NCI-H2029 treated with DMSO at 0.1 percent for 48 hours (cell line): ENCODE measurements at regions not wholly inside any gene's neighbourhood (a gene's known extent, or its start where the extent isn't known, plus 50 kb on each side); places are given as distances from the start of the nearest gene placed in this dataset.

ENCODE experiments used
- DNase-seq: peaks from one replicate; lab custom pipeline; 2025; lab: John Stamatoyannopoulos, UW

DNA sequence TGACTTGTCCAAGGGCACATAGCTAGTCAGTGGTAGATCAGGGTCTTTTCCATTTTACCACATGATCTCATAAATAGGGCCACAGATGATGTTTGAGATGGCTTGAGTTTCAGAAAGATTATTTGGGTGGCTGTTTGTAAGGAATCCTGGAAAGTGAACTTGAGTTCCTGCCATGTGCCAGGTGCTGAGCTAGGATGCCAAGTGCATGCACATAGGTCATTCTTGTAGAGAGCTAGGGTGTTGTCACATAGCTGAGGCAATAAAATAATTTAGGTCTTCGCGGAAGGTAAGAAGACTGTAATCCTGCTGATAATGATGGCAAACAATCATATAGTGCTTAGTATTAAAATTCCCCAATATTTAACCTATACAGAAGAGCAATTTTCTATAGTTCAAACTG lies 1162.6 kb upstream of the TENM4 start:
- no peak for DNase-seq

DNA sequence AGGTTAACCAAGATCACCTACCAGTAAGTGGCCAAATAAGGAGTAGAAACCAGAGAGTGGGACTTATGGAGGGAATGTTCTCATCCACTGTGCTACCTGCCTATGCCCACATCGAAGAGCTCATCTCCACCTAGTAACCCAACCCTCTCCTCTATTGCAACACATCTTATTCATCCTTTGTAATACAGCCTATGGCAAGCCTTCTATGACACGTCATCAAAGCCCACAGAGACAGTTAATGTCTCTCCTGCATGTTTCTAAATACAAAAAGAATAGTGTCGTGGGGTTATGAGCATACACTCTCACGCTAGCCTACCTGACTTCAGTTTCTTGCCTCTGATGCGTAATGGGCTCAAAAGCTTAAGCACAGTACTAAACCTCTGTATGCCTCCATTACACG lies 1158.1 kb upstream of the TENM4 start:
- no peak for DNase-seq

DNA sequence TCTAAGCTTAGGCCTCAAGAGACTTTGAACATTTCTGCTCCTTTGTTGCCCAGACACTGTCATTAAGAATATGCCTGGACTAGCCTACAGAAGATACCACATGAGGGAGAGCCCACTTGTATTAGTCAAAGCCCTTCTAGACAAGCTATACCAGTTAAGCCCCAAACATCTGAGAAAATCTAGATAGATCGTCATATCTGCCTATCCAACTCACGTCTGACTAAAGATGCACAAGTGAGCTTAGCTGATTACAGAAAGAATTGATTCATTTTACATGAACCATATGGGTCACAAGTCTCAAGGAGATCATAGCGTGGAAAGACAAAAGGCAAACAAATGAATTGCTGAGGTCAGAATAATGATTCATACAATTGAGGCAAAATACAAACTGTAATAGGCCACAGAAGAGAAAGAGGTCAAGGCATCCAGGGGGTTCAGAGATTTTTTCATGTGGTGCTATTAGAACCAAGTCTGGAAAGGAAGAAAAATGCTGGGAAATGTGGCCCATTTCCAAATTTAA lies 1155.5 kb upstream of the TENM4 start:
- no peak for DNase-seq

DNA sequence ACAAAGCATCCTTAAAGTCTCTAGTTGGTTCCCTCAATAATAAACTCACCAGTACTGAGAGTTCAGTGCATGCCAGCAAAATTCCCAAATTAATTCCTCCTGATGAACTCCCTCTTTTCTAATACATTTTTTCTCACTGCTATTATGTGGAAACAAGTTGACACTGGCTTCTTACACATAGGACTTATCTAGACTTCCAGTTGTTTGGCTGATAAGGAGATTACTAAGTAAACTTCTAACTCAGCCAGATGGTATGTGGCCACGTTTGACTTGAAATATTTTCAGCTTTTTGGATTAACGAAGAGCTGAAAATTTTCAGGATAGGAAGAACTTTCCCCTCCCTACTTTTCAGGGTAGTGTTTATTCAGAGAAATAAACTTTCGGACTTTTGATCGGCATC lies 1154.2 kb upstream of the TENM4 start:
- no peak for DNase-seq

DNA sequence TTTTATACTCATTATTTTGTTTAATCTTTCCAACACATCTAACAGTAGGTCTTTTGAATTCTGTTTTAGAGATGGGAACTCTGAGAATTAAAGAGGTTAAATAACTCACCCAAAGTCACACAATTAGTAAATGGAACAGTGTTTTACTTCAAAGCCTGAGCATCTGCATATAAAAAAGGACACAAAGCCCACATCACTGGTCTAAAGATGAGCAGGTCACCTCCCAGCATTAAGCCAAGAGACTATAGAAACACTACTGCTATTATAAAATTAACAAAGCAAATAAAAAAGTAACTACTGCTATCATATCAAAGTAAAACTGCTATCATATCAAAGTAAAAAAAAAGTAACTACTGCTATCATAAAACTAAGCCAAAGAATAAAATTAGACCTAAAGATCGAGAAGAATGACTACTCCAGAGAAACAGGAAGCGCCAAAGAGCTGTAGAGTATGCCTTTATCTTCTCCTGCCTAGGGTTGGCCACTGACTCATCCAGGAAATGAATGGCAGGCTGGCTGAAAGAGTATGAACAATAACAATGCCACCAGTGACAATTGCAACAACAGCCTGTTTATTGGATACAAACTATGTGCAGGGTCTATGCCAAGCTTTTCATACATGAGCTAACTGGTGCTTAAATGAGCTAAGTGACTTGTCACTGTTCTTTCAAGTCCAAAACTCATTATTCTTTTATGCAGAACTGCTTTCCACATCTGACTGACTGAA lies 1153.0 kb upstream of the TENM4 start:
- no peak for DNase-seq

DNA sequence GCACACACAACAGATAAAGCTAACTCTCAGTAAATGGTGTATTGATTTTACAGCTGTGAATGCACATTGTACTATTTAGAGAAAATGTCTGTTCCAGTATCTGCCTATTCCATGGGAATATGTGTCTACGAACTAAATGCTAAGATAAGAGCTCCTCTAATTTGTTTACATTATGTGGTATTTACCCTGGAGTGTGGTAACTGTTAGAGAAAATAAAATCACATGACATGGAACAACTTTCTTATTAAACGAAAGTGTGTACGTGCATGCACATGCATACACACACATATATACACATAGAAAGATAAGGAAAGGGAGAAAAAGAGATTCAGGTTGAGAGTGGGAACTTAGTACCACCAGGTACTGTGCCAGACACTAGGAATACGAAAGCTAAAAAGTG lies 1151.7 kb upstream of the TENM4 start:
- DNase-seq, result no peak

DNA sequence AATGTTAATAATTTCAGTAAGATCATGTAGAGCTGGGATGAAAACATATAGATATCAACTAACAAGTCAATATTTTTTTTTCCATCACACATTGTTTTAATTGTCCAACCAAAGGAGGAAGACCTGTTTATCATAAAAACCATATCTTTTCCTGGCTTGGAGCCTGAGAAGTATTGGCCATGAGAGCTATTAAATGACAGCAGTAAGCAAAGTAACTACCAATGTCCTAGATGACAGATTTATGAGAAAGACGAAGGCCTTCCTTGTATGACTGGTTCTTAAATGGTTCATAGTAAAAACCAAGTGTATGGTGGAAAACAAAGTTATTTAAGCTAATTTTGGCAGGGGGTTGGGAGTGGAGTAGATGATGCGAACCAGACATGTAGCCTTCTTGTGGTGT lies 1147.1 kb upstream of the TENM4 start:
- no peak for DNase-seq

DNA sequence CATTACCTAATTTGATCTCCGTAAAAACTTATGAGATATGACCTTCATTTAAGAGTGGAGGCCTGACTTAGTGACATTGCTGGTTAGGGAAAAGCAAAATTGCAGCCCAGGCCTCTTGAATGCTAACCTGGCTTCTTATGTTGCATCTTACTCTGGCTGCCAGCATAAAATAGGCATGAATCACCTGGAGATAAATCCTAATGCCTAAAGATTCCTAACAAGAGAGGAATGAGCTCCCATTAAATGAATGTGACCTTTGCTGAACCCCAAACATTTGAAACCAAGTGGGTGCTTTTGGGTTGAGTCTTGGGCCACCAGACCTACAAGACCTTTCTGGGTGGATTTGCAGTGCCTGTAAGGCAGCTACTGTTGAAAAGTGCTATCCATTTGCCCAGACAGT lies 1145.6 kb upstream of the TENM4 start:
- no peak for DNase-seq

DNA sequence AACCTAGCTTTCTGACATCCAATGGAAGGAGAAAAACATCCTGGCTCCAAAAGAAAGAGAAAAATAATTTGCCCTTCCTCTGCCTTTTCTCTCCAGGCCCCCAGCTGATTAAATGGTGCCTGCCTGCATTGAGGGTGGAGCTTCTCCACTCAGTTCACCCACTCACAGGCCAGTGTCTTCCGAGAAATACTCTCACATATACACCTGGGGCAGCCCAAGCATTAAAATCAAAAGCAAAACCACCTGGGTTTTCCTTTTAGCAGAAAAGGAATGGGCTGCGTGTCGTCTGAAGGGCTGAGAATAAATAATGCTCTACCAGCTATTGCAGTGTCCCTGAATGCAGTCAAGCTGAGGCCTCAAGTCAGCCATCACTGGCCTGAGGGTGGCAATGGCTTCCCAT lies 1143.8 kb upstream of the TENM4 start:
- DNase-seq, result no peak

DNA sequence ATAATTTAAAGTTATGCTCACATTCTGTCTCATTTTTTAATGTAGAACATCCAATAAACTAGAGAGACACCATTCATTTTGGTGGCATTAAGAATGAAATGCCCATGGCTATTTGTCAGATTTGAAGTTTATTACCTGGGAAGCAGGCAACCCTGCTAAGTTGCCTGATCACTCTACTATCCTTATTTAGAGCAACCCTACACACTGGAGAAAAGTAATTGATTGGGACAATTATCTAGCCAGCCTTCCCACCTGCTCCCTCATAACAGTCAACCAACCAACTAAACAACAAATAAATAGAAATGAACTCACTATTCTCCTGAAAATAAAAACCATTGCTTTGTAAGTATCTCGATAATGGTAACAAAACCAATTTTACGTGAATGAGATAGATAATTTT lies 1129.0 kb upstream of the TENM4 start:
- no peak for DNase-seq

DNA sequence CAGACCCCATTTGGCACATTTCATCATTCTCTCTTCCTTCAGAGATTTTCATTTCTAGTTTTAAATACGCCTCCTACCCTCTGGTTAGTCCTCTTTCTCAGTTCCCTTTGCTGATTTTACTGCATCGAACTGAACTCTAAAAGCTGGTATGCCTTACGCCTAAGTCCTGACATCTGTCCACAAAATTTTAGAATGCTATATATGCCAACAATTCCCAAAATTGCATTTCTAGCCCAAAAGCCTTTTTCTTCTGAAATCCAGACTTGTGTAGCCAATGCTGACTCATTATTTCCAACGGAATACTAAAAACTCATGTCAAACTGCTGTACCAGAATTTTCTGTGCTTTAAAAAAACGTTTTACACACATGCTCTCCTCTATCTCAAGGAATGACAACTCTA lies 1124.4 kb upstream of the TENM4 start:
- DNase-seq, result no peak

DNA sequence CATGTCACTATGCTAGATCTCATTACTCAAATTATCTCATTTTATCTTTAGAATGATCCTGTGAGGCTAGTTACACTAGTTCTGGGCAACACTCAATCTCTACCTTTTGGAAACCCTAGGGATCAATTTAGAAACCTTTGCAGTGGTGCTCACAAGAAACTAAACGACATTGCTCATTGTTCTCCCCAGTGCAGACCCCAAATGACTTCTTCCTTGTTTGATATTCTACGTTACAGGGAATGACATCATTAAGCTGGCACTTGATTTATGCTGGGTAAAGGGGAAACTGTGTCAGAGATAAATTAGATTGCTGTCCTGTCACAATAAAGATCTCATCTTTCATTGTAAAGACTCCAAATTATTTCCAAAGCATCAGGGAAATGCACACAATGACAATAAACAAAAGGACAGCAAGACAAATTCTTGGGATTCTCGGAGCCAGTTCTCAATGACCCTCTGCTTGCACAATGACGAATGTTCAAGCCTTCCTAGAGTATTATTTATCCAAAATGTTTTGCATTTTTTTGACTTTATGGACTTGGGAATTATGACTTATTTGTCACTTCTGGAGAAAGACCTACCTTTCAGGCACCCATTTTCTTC lies 1121.8 kb upstream of the TENM4 start:
- DNase-seq, result no peak

DNA sequence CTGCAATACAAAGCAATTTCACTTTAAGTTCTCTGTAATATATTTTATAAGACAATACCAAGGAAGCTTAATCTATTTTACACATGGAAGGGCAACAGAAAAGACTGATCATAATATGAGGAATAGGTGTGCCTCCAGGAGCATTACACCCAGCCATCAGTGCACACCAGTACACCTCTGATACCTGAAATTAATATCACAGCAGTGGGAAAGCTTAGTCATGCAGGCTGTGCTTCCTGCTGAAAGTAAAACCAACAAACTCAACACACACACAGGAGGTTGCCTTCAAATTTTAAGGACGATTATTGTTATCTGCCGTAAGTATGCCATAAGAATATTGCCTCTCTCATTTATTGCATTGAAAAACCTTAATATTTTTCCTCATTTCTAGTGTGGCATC lies 1119.1 kb upstream of the TENM4 start:
- DNase-seq, result no peak

DNA sequence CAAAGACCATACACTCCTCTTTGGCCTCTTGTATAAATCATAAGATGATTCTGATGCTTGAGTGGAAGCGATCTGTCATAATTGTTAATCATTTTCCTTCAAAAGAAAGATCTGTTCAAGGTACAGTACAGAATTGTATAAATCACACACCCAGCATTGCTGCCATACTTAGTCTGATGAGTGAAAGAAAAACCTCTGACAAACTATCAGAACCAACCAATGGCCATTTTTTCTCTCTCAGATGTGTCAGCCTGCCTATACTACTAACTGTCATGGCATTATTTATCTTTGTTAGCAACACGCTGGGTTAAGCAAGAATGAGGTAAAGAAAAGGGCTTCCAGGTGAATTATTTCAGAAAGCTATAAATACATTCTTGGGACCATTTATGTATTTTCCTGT lies 1112.7 kb upstream of the TENM4 start:
- no peak for DNase-seq

DNA sequence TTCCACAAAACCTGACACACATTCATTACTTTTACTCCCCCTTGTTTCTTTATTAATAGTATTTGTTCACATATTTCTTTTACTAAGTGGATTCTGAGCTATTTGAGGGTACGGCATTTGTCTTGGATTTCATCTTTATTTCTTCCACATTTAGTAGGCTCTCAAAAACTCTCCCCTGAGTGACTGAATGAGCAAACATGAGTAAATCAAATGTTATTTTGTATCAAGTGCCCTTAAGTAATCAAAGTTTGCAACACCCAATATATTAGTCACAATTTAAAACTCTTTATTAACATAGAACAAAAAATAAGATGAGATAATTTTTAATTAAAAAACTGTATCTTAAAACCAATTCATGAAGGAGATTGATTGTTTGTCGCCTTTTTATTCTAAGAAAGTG lies 1101.9 kb upstream of the TENM4 start:
- no peak for DNase-seq

DNA sequence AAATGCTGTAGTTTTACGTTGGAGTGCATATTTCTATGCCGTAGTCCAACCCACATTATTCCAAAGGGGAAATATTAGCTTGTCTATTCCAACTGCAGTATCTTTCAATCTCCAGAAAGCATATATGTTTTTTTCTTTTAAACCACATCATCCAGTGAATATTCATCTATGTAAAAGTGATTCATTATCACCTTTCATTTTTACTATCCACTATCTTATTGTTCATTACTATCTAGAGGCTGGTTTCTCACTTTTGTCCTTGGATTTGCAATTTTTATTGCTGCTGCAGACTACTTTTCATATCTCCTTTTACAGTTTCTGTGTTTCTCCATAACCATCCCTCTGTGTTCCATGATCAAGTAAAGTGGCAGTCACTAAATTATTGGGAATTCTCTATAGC lies 1097.2 kb upstream of the TENM4 start:
- no peak for DNase-seq

DNA sequence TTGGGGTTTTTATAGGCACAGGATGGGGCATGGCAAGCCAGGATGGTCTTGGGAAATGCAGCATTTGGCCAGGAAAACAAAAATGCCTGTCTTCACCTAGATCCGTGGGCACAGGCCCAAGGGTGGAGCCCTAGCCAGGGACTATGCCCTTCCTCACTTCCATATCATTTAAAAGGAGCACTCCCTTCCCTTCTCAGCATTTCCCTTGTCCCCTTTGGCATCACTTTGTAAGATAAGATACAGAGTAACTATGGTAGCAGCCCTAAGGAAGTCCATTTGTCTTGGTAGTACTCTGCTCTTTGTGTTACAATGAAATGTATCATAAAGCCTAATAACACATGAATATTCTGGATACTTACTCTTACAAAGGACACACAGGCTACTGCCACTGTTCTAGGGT lies 1092.6 kb upstream of the TENM4 start:
- DNase-seq, result no peak

DNA sequence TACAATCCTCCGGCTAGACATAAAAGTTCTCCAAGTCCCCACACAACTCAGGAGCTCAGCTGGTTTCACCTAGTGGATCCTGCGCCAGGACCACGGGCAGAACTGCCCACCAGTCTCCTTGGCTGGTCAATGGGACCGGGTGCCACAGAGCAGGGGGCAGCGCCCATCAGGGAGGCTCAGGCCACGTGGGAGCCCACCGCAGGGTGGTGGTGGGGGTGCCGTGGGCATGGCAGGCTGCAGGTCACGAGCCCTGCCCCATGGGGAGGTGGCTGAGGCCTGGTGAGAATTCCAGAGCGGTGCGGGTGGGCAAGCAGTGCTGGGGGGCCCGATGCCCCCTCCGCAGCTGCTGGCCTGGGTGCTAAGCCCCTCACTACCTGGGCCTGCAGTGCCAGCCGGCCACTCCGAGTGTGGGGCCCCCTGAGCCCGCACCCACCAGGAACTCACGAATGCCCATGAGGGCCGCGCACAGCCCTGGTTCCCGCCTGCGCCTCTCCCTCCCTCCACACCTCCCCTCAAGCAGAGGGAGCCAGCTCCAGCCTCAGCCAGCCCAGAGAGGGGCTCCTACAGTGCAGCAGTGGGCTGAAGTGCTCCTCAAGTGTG lies 1091.9 kb upstream of the TENM4 start:
- DNase-seq, result no peak

DNA sequence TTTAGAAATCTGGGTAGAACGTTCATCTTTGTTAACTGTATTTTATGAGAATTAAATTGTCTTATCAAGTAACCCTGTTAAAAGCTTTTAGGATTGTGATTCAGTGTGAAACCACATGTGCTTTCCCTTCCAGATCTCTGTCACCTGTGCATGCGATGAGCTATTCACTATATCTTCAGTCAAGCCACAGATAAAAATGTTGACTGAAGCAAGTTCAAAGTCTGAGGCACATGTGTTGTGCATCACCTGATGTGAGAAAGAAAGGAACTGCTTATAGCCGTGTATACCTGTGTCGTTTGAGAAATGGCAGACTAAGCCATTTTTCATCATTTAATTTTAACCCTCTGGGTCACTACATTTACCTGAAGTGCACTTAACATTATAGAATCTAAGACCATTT lies 1088.9 kb upstream of the TENM4 start:
- DNase-seq, result no peak

DNA sequence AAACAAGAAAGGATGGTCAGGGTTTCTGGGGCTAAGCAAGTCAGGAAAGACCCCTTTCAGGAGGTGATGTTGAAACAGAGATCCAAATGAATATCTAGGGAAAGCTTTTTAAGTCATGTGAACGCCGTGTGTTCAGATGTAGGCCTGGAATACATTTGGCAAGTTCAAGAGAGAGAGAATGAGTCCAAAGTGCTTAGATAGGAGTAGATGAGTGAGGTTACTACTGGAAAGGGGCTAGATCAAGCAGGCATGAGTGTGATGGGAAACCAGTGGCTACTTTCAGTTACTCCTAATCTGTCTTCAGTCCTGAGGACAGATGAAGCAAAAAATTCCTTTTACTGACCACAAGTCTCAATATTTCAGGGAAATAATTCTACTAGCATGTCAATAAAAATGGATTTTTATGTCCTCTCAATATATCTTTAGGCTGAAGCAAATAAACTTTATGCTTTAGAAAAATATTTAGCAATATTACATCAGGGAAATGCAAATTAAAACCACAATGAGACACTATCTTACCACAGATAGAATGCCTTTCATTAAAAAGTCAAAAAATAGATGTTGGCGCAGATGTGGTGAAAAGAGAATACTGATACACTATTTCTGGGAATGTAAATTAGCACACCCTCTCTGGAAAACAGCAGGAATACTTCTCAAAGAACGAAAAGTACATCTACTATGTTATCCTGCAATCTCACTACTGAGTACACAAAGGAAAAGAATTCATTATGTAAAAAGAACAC lies 1085.0 kb upstream of the TENM4 start:
- no peak for DNase-seq

DNA sequence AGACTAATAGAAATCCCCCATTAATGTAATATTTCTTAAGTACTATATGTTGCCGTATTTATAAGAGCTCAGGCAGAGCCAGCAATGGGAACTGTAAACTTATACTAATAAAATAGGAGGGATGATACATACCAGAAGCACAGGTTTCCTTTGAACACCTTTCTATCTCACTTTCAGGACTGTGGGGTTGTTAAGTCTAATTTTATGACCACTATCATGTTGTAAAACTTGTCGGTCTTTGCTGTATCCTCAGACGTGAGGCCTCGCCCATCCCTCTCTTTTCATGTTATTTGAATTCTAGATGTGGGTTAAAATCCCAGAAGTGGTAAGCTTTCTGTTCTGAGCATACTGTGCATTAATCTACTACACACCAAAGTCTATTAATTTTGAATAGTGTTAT lies 1083.5 kb upstream of the TENM4 start:
- no peak for DNase-seq

DNA sequence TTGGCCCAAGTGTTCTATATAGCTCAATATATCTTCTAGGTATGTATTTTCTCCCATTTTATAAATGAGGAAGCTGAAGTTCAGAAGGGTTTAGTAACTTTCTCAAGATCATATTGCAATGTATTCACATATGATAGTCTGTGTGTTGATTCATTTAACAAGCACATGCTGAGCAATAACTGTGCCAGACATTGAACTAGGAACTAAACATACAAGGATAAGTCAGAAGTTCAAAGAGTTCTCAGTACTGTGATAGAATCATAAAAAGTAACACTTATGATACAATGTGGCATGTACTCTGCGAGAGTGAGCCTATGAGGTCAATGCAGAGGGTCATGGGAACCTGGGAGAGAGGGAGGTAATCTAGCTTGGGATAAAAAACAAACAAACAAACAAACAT lies 1082.2 kb upstream of the TENM4 start:
- DNase-seq, result no peak

DNA sequence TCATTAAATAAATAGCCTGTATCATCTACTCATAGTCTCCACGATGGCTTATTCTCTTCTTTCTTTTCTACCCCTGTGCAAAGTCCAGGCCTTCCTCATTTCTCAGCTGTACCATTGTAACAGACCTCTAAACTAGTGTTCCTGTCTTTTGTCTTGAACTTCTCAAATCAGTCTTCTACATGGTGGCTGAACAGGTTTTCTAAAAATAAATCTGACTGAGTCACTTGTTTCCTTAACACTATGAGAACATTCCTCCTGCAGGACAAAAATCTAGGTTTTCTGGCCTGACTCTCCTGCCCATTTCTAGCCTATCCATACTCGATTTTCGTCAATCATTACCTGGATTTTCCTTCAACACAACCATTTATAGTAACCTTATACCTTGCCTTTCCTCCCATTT lies 1080.8 kb upstream of the TENM4 start:
- no peak for DNase-seq
